Thymus (tissue), 11 donors: ENCODE measurements at regions not wholly inside any gene's neighbourhood (a gene's known extent, or its start where the extent isn't known, plus 50 kb on each side); places are given as distances from the start of the nearest gene placed in this dataset.

Experiments used
- DNase-seq, 9 donors: peaks; one replicate each; pipeline ENCODE4 v3.0.0-alpha.2; 2013; ENCODE audit warnings: low spot score in 9 of 9, low read depth in 6 of 9, missing footprints in 1 of 9
- H3K27ac ChIP-seq, 2 donors: one replicate each; pipeline ENCODE4 v1.5.1; 2013; ENCODE audit warnings: control low read depth in 1 of 2, low read depth in 1 of 2, low read length in 1 of 2, mild to moderate bottlenecking in 1 of 2, moderate library complexity in 1 of 2
- H3K27me3 ChIP-seq, 2 donors: one replicate each; pipeline ENCODE4 v1.5.1; 2013; ENCODE audit warnings: low read length in 1 of 2; ENCODE audit not compliant: control insufficient read depth in 2 of 2, insufficient read depth in 1 of 2
- H3K36me3 ChIP-seq, 2 donors: one replicate each; pipeline ENCODE4 v1.5.1; 2013; ENCODE audit warnings: low read length in 1 of 2, mild to moderate bottlenecking in 1 of 2, moderate library complexity in 1 of 2; ENCODE audit not compliant: control insufficient read depth in 2 of 2, insufficient read depth in 2 of 2
- H3K4me1 ChIP-seq, 2 donors: one replicate each; pipeline ENCODE4 v1.5.1; 2013; ENCODE audit warnings: low read length in 2 of 2; ENCODE audit not compliant: control insufficient read depth in 2 of 2, insufficient read depth in 2 of 2
- H3K4me3 ChIP-seq, 2 donors: one replicate each; pipeline ENCODE4 v1.5.1; 2013; ENCODE audit warnings: low read length in 2 of 2, control low read depth in 1 of 2, mild to moderate bottlenecking in 1 of 2
- H3K9me3 ChIP-seq, 2 donors: one replicate each; pipeline ENCODE4 v1.5.1; 2013; ENCODE audit warnings: low read length in 1 of 2, mild to moderate bottlenecking in 1 of 2; ENCODE audit not compliant: control insufficient read depth in 2 of 2, insufficient read depth in 1 of 2
- WGBS: extraction: QIAGEN DNeasy Blood & Tissue Kit; methylation state at CpG from one replicate; pipeline ENCODE4 v1.1.7; 2013; 5-methylcytosine and 5-hydroxymethylcytosine counted together
- donor health status: healthy.

DNA sequence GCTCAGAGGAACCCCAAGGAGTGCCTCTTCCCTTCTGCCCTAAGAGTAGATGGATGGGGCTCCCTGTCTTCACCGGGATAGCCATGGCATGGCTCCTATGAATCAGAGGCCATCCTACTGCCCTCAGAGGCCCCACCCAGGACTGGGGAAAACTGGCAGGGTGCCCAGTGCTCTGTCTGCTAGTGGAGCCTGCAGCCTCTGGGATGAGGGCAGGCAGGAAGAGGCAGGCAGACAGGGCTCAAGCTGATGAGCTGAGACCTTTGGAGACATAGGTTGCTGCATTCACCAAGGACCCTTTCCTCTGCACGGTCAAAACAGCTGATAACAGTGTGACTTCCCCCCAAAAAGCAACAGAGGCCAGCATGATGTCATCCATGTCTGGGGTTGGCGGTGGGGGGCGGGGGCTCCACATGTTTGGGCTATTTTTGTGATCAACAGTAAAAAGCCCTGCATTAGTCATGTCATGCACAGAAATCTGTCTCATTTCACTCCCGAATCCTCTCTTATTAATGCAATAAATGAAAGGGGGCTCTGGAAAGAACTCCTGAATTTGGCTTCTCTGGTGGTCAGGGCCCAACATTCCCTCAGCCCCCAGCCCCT lies 207.6 kb upstream of the MAMLD1 start:
- no peak overlapping the region for H3K4me3 ChIP-seq
- no peaks in the 10 kb centered on the region for H3K9me3 ChIP-seq
- DNase-seq, result no peak
- no peaks in the 10 kb centered on the region for H3K36me3 ChIP-seq
- no peaks in the 10 kb centered on the region for H3K27me3 ChIP-seq
- H3K27ac ChIP-seq, result no peak overlapping the region
- WGBS, result 90% methylated on average over 5 of the region's 5 CpGs
- H3K4me1 ChIP-seq, result no peaks in the 10 kb centered on the region

DNA sequence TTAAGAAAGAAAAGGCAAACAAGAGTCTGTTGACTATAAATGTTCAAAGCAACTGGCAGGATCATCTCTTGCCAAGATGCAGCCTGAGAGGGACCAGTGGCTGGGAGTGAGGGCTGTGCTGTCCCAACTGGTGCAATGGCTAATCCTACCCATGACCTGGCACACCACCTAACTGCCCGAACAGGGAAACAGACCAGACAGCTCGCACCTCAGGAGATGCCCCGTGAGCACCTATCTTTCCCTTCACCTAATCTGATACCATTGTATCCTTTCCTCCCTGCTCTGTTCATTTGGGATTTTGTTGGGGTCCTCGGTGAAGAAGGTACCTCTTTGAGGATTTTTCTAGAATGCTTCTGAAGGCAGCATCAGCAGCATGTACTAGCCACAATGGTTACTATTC lies 206.5 kb upstream of the MAMLD1 start:
- H3K36me3 ChIP-seq, result no peaks in the 10 kb centered on the region
- no peaks in the 10 kb centered on the region for H3K27me3 ChIP-seq
- 98% methylated on average over 4 of the region's 4 CpGs for whole genome bisulfite sequencing
- no peak overlapping the region for H3K4me3 ChIP-seq
- no peak for DNase-seq
- H3K9me3 ChIP-seq, result no peaks in the 10 kb centered on the region
- H3K4me1 ChIP-seq, result no peaks in the 10 kb centered on the region
- no peak overlapping the region for H3K27ac ChIP-seq

DNA sequence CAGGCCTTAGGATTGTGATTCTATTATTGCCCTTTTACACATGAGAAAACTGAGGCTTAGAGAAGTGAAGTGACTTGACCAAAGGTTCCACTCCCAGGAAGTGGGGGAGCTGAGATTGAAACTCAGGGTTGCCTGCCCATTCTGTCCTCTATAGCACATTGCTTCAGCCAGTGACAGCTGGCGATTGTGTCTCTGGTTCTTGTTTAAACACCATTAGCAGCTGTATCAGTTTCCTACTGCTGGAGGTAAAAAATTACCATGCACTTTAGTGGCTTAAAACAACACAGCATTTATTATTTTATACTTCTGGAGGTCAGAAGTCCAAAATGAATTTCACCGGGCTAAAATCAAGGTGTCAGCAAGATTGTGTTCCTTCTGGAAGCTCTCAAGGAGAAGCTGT lies 205.8 kb upstream of the MAMLD1 start:
- Histone ChIP-seq H3K9me3 (no peaks in the 10 kb centered on the region), H3K4me1 (no peaks in the 10 kb centered on the region), H3K4me3 (no peak overlapping the region), H3K27me3 (no peaks in the 10 kb centered on the region), H3K36me3 (no peaks in the 10 kb centered on the region), H3K27ac (no peak overlapping the region)
- WGBS, result 95% methylated on average over 2 of the region's 2 CpGs
- DNase-seq, result no peak

DNA sequence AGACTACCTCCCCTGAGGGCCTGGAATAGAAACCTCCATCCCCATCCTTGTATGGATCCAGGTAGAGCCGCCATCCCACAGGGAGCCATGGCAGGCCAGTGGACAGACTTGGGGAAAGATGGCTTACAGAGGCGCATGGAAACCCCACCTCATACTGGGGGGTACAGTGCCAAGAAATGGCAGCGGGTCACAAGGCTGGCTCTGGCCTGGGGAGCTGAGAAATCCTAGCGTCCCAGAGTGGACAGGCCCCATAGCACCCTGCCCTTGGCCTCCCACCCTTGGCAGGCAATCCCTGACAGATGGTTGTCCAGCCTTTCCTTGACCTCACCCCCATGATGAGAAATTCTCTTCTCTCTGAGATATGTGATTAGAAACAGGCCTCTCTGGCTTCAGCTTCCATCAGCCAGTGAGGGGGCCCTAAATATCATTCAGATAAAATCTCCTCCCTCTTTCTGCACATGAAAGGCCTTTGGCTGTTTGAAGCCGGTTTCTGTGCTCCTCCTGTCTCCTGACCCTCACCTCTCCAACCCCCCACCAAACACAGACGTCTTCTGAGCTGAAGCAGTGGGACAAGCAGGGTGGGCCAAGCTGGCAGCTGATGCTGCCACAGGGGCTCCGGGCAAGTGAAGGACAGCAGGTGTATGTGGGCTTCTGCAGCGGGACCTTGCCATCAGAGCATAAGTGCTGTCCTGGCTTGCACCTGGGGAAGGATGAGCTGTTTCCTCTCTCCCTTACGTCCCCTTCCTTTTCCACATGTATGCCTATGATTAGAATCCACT lies 204.4 kb upstream of the MAMLD1 start:
- Histone ChIP-seq H3K36me3 (no peaks in the 10 kb centered on the region), H3K4me3 (no peak overlapping the region), H3K4me1 (no peaks in the 10 kb centered on the region), H3K27me3 (no peaks in the 10 kb centered on the region), H3K27ac (no peak overlapping the region), H3K9me3 (no peaks in the 10 kb centered on the region)
- WGBS, result 95% methylated on average over 9 of the region's 9 CpGs
- no peak for DNase-seq

DNA sequence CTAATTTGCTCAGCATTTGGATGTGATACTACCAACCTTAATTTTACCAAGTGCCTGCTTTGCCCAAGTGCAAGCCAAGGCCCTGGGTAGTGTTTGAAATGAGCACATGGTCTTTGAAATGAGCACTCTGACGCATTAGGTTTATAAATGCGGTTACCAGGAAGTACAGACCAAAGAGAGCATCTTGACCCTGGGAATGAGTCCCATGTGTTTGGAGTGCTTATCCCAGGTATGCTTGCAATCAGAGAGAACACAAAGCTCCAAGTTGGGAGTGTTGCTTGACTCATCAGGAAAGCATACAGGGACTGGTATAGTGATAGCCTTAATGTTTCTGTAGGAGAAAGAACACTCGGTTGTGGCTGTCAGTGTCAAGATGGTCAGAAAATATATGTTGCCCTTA lies 203.6 kb upstream of the MAMLD1 start:
- no peak for DNase-seq
- Histone ChIP-seq H3K27me3 (no peaks in the 10 kb centered on the region), H3K4me1 (no peaks in the 10 kb centered on the region), H3K27ac (no peak overlapping the region), H3K36me3 (no peaks in the 10 kb centered on the region), H3K9me3 (no peaks in the 10 kb centered on the region), H3K4me3 (no peak overlapping the region)
- WGBS, result 100% methylated on average over 3 of the region's 3 CpGs

DNA sequence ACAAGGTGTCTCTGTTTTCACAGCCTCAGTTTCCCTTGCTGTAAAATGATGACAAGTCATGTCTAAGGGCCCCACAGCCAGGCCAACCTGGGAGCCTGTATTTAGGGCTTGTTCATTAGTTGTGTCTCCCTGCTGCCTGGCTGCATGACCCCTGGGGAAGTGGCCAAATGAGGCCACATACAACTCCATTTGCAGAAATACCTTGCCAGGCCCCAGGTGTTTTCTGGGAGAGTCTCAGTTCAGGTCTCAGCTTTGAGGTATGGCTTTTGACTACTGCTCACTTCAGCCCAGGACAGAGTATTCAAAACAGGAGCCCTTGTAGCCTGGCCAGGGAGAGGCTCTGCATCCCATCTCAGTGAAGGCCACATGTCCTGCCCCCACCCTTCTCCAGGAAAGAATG lies 202.5 kb upstream of the MAMLD1 start:
- Histone ChIP-seq H3K27ac (no peak overlapping the region), H3K36me3 (no peaks in the 10 kb centered on the region), H3K9me3 (no peaks in the 10 kb centered on the region), H3K4me3 (no peak overlapping the region), H3K27me3 (no peaks in the 10 kb centered on the region), H3K4me1 (no peaks in the 10 kb centered on the region)
- DNase-seq, result no peak

DNA sequence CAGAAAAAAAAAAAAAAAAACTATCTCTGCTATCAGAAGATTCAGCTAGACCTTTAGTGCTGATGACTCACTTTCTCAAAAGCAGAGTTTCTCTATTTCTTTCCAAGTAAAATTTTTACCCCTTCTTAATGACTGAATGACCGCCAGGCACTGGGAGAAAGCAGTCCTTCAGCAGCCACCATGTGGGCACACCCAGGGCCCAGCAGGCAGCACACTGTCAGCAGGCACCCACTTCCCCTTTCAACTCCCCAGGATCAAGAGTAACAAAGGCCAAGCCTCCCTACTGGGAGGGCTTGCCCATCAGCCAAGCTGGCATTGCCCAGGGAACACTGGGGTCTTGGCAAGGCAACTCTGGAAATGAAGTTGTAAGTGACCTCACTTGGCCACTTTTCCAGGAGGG lies 201.9 kb upstream of the MAMLD1 start:
- no peaks in the 10 kb centered on the region for H3K9me3 ChIP-seq
- no peaks in the 10 kb centered on the region for H3K27me3 ChIP-seq
- no peaks in the 10 kb centered on the region for H3K36me3 ChIP-seq
- 100% methylated on average over 1 of the region's 1 CpG for WGBS
- no peaks in the 10 kb centered on the region for H3K4me1 ChIP-seq
- no peak overlapping the region for H3K27ac ChIP-seq
- DNase-seq, result no peak
- H3K4me3 ChIP-seq, result no peak overlapping the region

DNA sequence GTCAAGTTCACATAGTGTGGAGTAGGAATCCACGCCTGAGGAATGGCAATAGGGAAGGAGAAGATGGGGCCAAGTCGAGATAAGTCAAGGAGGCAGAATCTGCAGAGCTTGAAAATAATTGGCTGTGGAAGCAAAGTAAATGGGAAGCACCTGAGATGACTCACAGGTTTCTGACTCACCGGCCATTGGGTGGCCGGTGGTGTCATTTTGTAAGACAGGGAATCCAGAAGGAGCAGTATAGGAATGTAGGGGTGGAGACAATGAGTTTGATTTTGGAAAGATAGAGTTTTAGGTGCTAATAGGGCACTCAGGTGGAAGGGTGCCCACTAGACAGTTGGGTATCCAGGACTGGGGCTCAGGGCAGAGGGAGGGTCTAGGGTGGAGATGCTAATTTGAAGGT lies 201.0 kb upstream of the MAMLD1 start:
- Histone ChIP-seq H3K9me3 (no peaks in the 10 kb centered on the region), H3K27me3 (no peaks in the 10 kb centered on the region), H3K4me1 (no peaks in the 10 kb centered on the region), H3K27ac (no peak overlapping the region), H3K4me3 (no peak overlapping the region), H3K36me3 (no peaks in the 10 kb centered on the region)
- 95% methylated on average over 4 of the region's 4 CpGs for WGBS
- DNase-seq, result no peak

DNA sequence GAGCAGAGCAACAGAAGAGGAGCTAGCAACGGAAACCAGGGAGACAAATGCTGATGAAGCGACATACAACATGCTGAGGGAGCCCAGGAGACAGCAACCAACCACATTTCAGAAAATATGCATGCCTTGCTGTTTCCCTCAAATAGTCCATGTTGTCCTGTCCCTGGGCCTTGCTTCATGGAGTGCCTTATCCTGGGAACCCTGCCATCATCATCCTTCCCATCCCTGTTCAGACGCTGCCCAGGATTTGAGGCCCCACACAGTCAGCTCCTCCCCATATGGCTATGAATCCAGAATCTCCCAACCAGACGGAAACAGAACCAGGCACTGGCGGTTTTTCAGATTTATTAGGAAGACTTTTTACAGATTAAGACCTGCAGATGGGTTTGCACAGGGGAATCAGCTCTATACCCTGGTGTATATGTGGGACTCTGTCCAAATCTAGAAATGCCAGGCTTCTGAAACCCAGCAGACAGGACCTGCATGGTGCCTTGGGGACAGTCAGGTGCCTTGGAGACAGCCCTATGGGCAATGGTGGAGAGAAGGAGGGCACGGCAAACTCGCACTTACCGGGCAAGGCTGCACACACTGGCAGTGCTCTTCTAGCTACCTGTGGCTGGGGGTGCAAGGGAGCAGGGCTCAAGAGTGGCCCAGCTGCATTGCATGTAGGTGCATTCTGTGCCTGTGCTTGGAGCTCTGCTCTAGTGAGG lies 199.7 kb upstream of the MAMLD1 start:
- DNase-seq, result no peak
- Histone ChIP-seq H3K27ac (no peak overlapping the region), H3K4me3 (no peak overlapping the region), H3K4me1 (no peaks in the 10 kb centered on the region), H3K36me3 (no peaks in the 10 kb centered on the region), H3K27me3 (no peaks in the 10 kb centered on the region), H3K9me3 (no peaks in the 10 kb centered on the region)
- WGBS, result 98% methylated on average over 8 of the region's 8 CpGs
